Mesothelial cell of epicardium (in vitro differentiated cells): ENCODE measurements at regions not wholly inside any gene's neighbourhood (a gene's known extent, or its start where the extent isn't known, plus 50 kb on each side); places are given as distances from the start of the nearest gene placed in this dataset.
"Not testable (repeated sequence)": the region's sequence is repeated elsewhere in the genome, so short reads cannot be mapped to it uniquely, and the experiment has no call there.

Experiments
- DNase-seq, 2 experiments: peaks; one replicate each; pipeline ENCODE4 v3.0.0; 2021; ENCODE audit warnings: low spot score in 2 of 2; ENCODE audit not compliant: unreplicated experiment in 2 of 2
- H3K27ac Mint-ChIP-seq: 2 replicates; pipeline ENCODE4 v1.8.0; 2021; ENCODE audit warnings: mixed read lengths
- H3K27me3 Mint-ChIP-seq: 2 replicates; pipeline ENCODE4 v1.8.0; 2021; ENCODE audit warnings: low read depth, mixed read lengths
- H3K36me3 Mint-ChIP-seq: 2 replicates; pipeline ENCODE4 v1.8.0; 2021; ENCODE audit warnings: mixed read lengths
- H3K4me1 Mint-ChIP-seq: 2 replicates; pipeline ENCODE4 v1.8.0; 2021; ENCODE audit warnings: mixed read lengths
- H3K4me3 Mint-ChIP-seq: 2 replicates; pipeline ENCODE4 v1.8.0; 2021; ENCODE audit warnings: mild to moderate bottlenecking, moderate library complexity, mixed read lengths
- H3K9me3 Mint-ChIP-seq: 2 replicates; pipeline ENCODE4 v1.8.0; 2021; ENCODE audit warnings: mixed read lengths
- TF ChIP-seq, protein P1 (sequence below): fragments of 200-600 bp; sonication (generic); IDR thresholded peaks from one replicate; pipeline ENCODE4 v1.5.0; 2021; ENCODE audit warnings: antibody characterized with exemption; ENCODE audit not compliant: unreplicated experiment

DNA sequence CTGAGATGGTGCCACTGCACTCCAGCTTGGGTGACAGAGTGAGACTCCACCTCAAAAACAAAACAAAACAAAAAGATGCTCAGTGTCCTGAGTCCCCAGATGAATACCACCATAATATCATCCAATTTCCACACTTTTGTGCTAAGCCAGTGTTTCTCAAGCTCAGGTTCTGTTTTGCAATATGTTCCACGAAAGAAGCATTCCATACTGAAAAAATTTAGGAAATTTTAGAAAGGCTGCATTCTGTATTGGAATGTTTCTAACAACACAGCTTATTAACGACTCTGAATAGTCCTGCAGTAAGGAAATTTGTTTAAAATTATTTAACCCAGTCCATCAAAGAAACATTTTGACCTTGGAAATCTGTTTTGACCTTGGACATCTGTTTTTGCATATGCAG lies 142.4 kb downstream of the EPC1 start:
- peaks cover 9% of the 10 kb centered on the region for H3K4me1 Mint-ChIP-seq
- no peaks in the 10 kb centered on the region for H3K27me3 Mint-ChIP-seq
- H3K27ac Mint-ChIP-seq = no peak overlapping the region
- no peak overlapping the region for H3K4me3 Mint-ChIP-seq
- TF ChIP-seq, protein P1, sequence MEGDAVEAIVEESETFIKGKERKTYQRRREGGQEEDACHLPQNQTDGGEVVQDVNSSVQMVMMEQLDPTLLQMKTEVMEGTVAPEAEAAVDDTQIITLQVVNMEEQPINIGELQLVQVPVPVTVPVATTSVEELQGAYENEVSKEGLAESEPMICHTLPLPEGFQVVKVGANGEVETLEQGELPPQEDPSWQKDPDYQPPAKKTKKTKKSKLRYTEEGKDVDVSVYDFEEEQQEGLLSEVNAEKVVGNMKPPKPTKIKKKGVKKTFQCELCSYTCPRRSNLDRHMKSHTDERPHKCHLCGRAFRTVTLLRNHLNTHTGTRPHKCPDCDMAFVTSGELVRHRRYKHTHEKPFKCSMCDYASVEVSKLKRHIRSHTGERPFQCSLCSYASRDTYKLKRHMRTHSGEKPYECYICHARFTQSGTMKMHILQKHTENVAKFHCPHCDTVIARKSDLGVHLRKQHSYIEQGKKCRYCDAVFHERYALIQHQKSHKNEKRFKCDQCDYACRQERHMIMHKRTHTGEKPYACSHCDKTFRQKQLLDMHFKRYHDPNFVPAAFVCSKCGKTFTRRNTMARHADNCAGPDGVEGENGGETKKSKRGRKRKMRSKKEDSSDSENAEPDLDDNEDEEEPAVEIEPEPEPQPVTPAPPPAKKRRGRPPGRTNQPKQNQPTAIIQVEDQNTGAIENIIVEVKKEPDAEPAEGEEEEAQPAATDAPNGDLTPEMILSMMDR = no peak
- no peak for DNase-seq
- H3K36me3 Mint-ChIP-seq = peaks cover 3% of the 10 kb centered on the region
- H3K9me3 Mint-ChIP-seq = peaks cover 11% of the 10 kb centered on the region

DNA sequence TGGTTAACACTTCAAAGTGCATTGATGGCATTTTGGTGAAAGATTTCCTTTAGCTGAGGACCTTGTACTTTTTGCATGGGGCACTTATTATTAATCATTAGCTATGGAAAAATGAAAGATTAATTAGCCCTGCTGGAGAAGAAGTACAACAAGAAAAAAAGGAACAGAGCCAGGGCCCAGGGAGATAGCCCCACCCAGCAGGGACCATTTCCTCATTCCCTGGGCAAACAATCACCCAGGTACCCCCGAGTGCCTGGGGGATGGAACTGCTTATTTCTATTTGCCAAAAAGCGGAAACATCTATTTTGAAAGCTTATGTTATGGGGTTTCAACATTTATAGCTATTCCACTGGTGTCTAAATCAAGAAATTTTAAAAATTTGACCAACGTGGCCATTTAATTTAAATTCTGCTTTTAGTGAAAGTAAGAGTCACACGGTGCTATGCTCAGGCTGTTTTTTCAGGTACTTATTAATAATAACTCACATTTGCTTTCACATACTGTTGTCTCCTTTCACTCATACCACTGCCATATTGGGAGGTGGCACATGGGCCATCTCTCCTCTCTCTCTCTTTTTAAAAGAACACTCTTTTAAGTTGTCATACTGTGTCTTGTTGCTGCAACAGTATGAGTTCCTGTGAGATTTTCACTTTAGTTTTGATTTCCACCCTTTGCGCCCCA lies 143.6 kb upstream of the KIF5B start:
- Mint-ChIP-seq H3K27ac (no peak overlapping the region), H3K27me3 (no peaks in the 10 kb centered on the region), H3K9me3 (peaks cover 11% of the 10 kb centered on the region), H3K4me3 (no peak overlapping the region), H3K36me3 (peaks cover 3% of the 10 kb centered on the region), H3K4me1 (peaks cover 7% of the 10 kb centered on the region)
- no peak for DNase-seq
- TF ChIP-seq, protein P1 = no peak

DNA sequence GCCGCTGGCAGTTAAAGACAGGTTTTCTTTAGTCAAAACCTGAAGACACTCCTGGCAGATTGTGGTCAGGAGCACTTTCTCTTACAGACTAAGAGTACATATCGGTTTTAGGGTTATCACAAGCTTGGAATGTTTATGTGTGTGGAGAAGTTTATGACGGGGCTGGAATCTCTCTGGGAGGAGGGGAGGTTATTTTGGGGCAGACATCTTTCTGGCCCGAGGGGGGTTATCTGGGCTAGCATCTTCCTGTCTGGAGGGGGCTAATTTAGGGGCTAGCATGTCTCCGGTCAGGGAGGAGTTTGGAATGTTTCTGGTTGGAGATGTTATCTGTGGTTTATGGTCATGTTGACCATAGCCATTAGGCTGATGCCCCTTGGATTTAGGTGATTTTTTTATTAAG lies 141.2 kb upstream of the KIF5B start:
- Mint-ChIP-seq H3K27ac (peak overlapping the region; percentile 4), H3K4me1 (peaks cover 7% of the 10 kb centered on the region), H3K27me3 (no peaks in the 10 kb centered on the region), H3K36me3 (no peaks in the 10 kb centered on the region), H3K9me3 (peaks cover 8% of the 10 kb centered on the region), H3K4me3 (no peak overlapping the region)
- no peak for DNase-seq
- TF ChIP-seq, protein P1 = no peak

DNA sequence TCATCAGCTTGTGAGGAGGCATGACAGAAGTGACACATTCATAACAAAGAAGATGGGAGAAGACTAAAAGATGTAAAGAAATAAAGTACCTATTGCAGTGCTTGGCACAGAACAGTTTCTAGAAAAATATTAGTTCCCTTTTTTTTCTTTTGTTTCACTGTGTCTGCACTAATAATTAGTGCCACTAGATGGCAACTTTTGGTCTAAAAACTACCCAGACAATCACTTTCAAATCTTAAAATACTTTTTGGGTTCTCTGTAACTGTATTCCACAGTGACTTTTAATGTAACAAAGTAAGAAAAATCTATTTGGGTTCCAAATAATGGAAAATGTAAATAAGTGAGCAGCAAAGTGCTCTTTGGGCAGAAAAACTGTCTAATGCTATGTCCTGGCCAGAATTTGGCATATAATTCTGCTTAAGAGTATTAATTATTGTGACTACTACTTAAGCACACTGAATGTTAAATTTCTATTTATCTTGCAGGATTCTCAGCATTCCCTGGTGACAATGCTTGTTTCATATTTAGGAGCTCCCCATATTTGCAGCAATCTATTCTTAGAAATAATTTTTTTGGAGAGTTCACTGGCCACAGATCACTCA lies 134.8 kb upstream of the KIF5B start:
- Mint-ChIP-seq H3K4me1 (no peaks in the 10 kb centered on the region), H3K27ac (peak overlapping the region; percentile 78), H3K27me3 (no peaks in the 10 kb centered on the region), H3K4me3 (no peak overlapping the region), H3K9me3 (peaks cover 8% of the 10 kb centered on the region), H3K36me3 (no peaks in the 10 kb centered on the region)
- TF ChIP-seq, protein P1 = peak; percentile 96
- no peak for DNase-seq

DNA sequence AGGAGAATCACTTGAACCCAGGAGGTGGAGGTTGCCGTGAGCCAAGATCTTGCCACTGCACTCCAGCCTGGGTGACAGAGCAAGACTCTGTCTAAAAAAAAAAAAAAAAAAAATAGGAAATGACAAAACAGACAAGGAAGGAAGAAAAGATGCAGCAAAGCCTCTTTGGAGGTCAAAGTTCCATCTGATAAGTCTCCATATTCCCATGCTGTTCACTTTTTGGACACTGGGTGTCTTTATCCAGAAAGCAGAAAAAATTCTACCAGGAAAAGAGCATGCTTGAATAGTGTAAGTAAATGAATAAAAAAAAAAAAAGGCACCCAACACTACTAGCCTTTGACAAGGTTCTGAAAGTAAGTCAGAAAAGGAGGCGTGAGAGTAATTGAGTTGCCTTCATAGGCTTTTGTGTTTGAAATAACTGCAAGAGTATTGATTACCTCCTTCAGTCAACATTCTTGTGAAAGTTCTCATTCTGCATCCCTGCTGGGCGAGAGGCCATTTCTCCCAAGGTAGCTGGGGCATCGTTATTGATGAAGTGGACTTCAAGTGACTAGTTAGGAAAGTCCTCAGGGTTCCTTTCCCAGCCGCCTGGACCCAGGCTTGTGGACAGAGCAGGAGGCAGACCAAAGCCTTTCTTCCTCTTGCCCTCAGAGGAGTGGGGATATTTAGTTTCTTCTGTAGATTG lies 133.3 kb upstream of the KIF5B start:
- DNase-seq = no peak
- no peak overlapping the region for H3K27ac Mint-ChIP-seq
- TF ChIP-seq, protein P1 = peak; percentile 43
- H3K4me3 Mint-ChIP-seq = no peak overlapping the region
- H3K4me1 Mint-ChIP-seq = no peaks in the 10 kb centered on the region
- H3K36me3 Mint-ChIP-seq = no peaks in the 10 kb centered on the region
- no peaks in the 10 kb centered on the region for H3K27me3 Mint-ChIP-seq
- peaks cover 8% of the 10 kb centered on the region for H3K9me3 Mint-ChIP-seq

DNA sequence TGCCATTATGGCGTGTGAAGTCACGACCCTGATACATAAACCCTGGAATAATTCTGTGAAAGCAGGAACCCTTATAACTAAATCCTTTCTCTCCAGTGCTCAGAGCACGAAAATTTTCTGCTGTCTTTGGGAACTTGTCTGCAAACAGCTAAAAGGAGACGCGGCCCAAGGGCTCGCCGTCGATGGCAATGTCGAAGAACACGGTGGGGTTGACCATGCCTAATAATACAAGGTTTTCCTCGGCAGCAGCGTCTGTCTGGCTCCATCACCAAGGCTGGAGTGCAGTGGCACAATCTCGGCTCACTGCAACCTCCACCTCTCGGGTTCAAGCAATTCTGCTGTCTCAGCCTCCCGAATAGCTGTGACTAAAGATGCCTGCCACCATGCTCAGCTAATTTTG lies 132.4 kb upstream of the KIF5B start:
- H3K9me3 Mint-ChIP-seq, H3K36me3 Mint-ChIP-seq, H3K4me3 Mint-ChIP-seq, H3K4me1 Mint-ChIP-seq, H3K27ac Mint-ChIP-seq, DNase-seq, H3K27me3 Mint-ChIP-seq: not testable (repeated sequence)
